ENCODE measurements at regions not wholly inside any gene's neighbourhood (a gene's known extent, or its start where the extent isn't known, plus 50 kb on each side); places are given as distances from the start of the nearest gene placed in this dataset.

- TF ChIP-seq POLR2A (IDR thresholded peaks at IDR 0.05) (no peak), CTCF (IDR thresholded peaks at IDR 0.05) (no peak)
These were observed 167.4 kb upstream of the HMGA2 start for GRCh38 chr12:65656891-65657351.

Data from transverse colon (tissue), 3 donors.